SK-N-SH (cell line): ENCODE measurements at regions not wholly inside any gene's neighbourhood (a gene's known extent, or its start where the extent isn't known, plus 50 kb on each side); places are given as distances from the start of the nearest gene placed in this dataset.

Source experiments
- CHD2 ChIP-seq: fragments of 150-350 bp; IDR thresholded peaks from 2 replicates; pipeline ENCODE4 v1.6.1; 2018; ENCODE audit warnings: low read length; ENCODE audit not compliant: partially characterized antibody
- EP300 ChIP-seq, 2 experiments: IDR thresholded peaks; 2 replicates each; pipeline versions ENCODE4 v1.4.0 to v1.6.1; 2012; ENCODE audit warnings: borderline replicate concordance in 1 of 2, low read depth in 1 of 2, low read length in 1 of 2
- JUND ChIP-seq: IDR thresholded peaks from 2 replicates; pipeline ENCODE4 v1.4.0; 2012
- PBX3 ChIP-seq: IDR thresholded peaks from 2 replicates; pipeline ENCODE4; 2012
- RCOR1 ChIP-seq: fragments of 150-350 bp; IDR thresholded peaks from 2 replicates; pipeline ENCODE4 v1.6.1; 2017; ENCODE audit warnings: antibody characterized with exemption, low read length
- REST ChIP-seq: IDR thresholded peaks from 2 replicates; pipeline ENCODE4 v1.6.1; 2012; ENCODE audit warnings: mild to moderate bottlenecking, low read depth, low read length, moderate library complexity
- SIN3A ChIP-seq: IDR thresholded peaks from 2 replicates; pipeline ENCODE4 v1.6.1; 2012; ENCODE audit warnings: low read depth, mild to moderate bottlenecking, low read length, moderate library complexity, borderline replicate concordance
- TCF12 ChIP-seq: IDR thresholded peaks from 2 replicates; pipeline ENCODE4 v1.4.0; 2012
- TEAD4 ChIP-seq: IDR thresholded peaks from 2 replicates; pipeline ENCODE4 v1.4.0; 2012; ENCODE audit warnings: mild to moderate bottlenecking, borderline replicate concordance; ENCODE audit not compliant: insufficient read depth
- YY1 ChIP-seq: IDR thresholded peaks from 2 replicates; pipeline ENCODE4 v1.4.0; 2012; ENCODE audit warnings: low read depth, mild to moderate bottlenecking
- TF ChIP-seq, protein P1 (sequence below): fragments of 200-600 bp; sonication (generic); IDR thresholded peaks from 2 replicates; pipeline ENCODE4 v1.6.1; 2017; ENCODE audit warnings: antibody characterized with exemption, mild to moderate bottlenecking, moderate library complexity
- TF ChIP-seq, protein P2 (sequence below): IDR thresholded peaks from 2 replicates; pipeline ENCODE4 v1.4.0; 2012; ENCODE audit warnings: low read depth, borderline replicate concordance
- TF ChIP-seq, protein P3 (sequence below): fragments of 150-350 bp; IDR thresholded peaks from 2 replicates; pipeline ENCODE4 v1.6.1; 2017; ENCODE audit warnings: antibody characterized with exemption, low read length, low read depth, borderline replicate concordance

- TF ChIP-seq, protein P1, sequence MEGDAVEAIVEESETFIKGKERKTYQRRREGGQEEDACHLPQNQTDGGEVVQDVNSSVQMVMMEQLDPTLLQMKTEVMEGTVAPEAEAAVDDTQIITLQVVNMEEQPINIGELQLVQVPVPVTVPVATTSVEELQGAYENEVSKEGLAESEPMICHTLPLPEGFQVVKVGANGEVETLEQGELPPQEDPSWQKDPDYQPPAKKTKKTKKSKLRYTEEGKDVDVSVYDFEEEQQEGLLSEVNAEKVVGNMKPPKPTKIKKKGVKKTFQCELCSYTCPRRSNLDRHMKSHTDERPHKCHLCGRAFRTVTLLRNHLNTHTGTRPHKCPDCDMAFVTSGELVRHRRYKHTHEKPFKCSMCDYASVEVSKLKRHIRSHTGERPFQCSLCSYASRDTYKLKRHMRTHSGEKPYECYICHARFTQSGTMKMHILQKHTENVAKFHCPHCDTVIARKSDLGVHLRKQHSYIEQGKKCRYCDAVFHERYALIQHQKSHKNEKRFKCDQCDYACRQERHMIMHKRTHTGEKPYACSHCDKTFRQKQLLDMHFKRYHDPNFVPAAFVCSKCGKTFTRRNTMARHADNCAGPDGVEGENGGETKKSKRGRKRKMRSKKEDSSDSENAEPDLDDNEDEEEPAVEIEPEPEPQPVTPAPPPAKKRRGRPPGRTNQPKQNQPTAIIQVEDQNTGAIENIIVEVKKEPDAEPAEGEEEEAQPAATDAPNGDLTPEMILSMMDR = no peak
- TF ChIP-seq RCOR1 (no peak), EP300 (IDR thresholded peaks at IDR 0.05; ENCODE audit: borderline replicate concordance in 1 of 2, low read depth in 1 of 2, low read length in 1 of 2) (no peak), JUND (no peak), PBX3 (no peak), CHD2 (no peak), TEAD4 (no peak), YY1 (no peak), TCF12 (no peak), SIN3A (no peak), REST (no peak)
- TF ChIP-seq, protein P2, sequence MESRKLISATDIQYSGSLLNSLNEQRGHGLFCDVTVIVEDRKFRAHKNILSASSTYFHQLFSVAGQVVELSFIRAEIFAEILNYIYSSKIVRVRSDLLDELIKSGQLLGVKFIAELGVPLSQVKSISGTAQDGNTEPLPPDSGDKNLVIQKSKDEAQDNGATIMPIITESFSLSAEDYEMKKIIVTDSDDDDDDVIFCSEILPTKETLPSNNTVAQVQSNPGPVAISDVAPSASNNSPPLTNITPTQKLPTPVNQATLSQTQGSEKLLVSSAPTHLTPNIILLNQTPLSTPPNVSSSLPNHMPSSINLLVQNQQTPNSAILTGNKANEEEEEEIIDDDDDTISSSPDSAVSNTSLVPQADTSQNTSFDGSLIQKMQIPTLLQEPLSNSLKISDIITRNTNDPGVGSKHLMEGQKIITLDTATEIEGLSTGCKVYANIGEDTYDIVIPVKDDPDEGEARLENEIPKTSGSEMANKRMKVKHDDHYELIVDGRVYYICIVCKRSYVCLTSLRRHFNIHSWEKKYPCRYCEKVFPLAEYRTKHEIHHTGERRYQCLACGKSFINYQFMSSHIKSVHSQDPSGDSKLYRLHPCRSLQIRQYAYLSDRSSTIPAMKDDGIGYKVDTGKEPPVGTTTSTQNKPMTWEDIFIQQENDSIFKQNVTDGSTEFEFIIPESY = no peak
- TF ChIP-seq, protein P3, sequence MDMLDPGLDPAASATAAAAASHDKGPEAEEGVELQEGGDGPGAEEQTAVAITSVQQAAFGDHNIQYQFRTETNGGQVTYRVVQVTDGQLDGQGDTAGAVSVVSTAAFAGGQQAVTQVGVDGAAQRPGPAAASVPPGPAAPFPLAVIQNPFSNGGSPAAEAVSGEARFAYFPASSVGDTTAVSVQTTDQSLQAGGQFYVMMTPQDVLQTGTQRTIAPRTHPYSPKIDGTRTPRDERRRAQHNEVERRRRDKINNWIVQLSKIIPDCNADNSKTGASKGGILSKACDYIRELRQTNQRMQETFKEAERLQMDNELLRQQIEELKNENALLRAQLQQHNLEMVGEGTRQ = no peak
Observed at GRCh38 chr11:13861411-13861810, 101.1 kb upstream of the SPON1 start.
